PFSK-1 (cell line): ENCODE measurements at regions not wholly inside any gene's neighbourhood (a gene's known extent, or its start where the extent isn't known, plus 50 kb on each side); places are given as distances from the start of the nearest gene placed in this dataset.

Source experiments
- FOXP2 ChIP-seq: optimal IDR thresholded peaks from 2 replicates; pipeline ENCODE3; 2011; ENCODE audit warnings: borderline replicate concordance, control low read depth, inconsistent platforms; ENCODE audit not compliant: insufficient read depth; ENCODE audit errors: extremely low read length, extremely low read depth
- POLR2AphosphoS5 ChIP-seq: IDR thresholded peaks from 2 replicates; pipeline ENCODE4 v1.6.1; 2012; ENCODE audit warnings: low read depth, mild to moderate bottlenecking, control low read depth, low read length, moderate library complexity
- SIN3A ChIP-seq: IDR thresholded peaks from 2 replicates; pipeline ENCODE4 v1.6.1; 2012; ENCODE audit warnings: mild to moderate bottlenecking, low read length, moderate library complexity, borderline replicate concordance; ENCODE audit not compliant: insufficient read depth
- TAF1 ChIP-seq: IDR thresholded peaks from 2 replicates; pipeline ENCODE4 v1.6.1; 2012; ENCODE audit warnings: low read length, control low read depth, borderline replicate concordance; ENCODE audit not compliant: insufficient read depth
- TF ChIP-seq, protein P1 (sequence below), 2 experiments: IDR thresholded peaks; 2 replicates each; pipeline versions ENCODE4 v1.6.1 to v1.8.0; 2011 to 2012; ENCODE audit warnings: low read depth in 2 of 2, low read length in 2 of 2, control low read depth in 1 of 2, inconsistent platforms in 1 of 2, mild to moderate bottlenecking in 1 of 2, moderate library complexity in 1 of 2; ENCODE audit not compliant: insufficient read depth in 1 of 2

DNA sequence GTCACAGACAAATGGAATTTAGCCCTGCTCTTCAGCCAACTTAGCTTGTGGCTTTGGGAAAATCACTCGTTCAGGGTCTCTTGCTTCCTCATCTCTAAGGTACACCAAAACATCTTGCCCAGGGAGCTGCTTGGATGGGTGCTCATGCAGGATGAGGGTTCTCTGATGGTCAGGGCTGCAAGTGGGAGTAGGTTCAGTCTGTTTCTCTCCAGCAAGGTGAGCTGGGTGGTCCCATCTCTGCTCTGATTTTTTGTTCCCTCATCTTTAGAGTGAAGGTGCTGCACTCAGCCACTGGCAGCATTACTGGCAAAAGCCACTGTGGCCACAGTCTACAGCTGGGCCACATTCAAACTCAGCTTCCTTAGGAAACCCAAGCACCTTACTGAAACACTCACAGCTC, 149.9 kb upstream of the GPR26 start:
- no peak for TF ChIP-seq TAF1
- TF ChIP-seq, protein P1, sequence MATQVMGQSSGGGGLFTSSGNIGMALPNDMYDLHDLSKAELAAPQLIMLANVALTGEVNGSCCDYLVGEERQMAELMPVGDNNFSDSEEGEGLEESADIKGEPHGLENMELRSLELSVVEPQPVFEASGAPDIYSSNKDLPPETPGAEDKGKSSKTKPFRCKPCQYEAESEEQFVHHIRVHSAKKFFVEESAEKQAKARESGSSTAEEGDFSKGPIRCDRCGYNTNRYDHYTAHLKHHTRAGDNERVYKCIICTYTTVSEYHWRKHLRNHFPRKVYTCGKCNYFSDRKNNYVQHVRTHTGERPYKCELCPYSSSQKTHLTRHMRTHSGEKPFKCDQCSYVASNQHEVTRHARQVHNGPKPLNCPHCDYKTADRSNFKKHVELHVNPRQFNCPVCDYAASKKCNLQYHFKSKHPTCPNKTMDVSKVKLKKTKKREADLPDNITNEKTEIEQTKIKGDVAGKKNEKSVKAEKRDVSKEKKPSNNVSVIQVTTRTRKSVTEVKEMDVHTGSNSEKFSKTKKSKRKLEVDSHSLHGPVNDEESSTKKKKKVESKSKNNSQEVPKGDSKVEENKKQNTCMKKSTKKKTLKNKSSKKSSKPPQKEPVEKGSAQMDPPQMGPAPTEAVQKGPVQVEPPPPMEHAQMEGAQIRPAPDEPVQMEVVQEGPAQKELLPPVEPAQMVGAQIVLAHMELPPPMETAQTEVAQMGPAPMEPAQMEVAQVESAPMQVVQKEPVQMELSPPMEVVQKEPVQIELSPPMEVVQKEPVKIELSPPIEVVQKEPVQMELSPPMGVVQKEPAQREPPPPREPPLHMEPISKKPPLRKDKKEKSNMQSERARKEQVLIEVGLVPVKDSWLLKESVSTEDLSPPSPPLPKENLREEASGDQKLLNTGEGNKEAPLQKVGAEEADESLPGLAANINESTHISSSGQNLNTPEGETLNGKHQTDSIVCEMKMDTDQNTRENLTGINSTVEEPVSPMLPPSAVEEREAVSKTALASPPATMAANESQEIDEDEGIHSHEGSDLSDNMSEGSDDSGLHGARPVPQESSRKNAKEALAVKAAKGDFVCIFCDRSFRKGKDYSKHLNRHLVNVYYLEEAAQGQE (IDR thresholded peaks at IDR 0.05; ENCODE audit: insufficient read depth in 1 of 2, low read depth in 2 of 2, low read length in 2 of 2) = no peak
- no peak for TF ChIP-seq FOXP2
- TF ChIP-seq POLR2AphosphoS5 = no peak
- TF ChIP-seq SIN3A = no peak

DNA sequence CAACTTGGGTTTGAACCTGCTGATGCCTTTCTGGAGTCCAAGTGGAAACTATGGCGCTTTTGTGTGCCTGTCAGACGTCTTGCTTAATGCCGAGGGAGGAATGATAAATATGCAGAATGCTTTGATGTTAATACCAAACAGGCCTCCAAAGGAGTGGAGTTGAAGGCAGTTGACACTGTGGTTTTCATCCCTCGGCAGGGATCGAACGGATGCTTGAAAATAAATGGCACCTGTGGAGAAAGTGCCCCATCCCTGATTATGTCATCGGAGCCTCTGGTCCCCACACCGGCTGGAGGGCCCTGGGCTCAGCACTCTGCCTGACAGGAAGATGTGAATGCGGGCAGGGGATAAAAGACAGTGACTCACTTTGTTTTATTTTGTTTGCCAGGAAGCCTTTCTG, 148.7 kb upstream of the GPR26 start:
- TF ChIP-seq, protein P1 (IDR thresholded peaks at IDR 0.05; ENCODE audit: insufficient read depth in 1 of 2, low read depth in 2 of 2, low read length in 2 of 2) = no peak
- TF ChIP-seq TAF1 = no peak
- TF ChIP-seq FOXP2 = no peak
- no peak for TF ChIP-seq SIN3A
- no peak for TF ChIP-seq POLR2AphosphoS5

DNA sequence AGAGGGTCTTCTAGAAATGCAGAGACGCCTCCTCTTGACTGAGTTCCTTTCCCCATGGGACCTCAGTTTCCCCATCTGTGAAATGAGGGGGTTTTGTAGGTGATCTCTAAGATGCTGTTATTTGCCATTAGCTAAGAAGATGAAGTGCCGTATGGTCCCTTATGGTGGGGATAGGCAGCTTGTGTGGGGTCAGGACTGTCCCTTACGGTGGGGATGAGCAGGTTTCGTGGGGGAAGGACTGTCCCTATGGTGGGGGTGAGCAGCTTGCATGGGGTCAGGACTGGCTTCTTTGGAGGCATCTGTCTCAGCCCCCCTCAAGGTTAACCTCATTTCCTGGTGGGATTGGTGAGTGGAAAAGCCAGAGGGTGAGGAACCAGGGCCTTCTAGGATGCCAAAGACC, 148.3 kb upstream of the GPR26 start:
- TF ChIP-seq, protein P1 (IDR thresholded peaks at IDR 0.05; ENCODE audit: insufficient read depth in 1 of 2, low read depth in 2 of 2, low read length in 2 of 2) = no peak
- no peak for TF ChIP-seq POLR2AphosphoS5
- TF ChIP-seq SIN3A = no peak
- TF ChIP-seq FOXP2 = no peak
- TF ChIP-seq TAF1 = no peak

DNA sequence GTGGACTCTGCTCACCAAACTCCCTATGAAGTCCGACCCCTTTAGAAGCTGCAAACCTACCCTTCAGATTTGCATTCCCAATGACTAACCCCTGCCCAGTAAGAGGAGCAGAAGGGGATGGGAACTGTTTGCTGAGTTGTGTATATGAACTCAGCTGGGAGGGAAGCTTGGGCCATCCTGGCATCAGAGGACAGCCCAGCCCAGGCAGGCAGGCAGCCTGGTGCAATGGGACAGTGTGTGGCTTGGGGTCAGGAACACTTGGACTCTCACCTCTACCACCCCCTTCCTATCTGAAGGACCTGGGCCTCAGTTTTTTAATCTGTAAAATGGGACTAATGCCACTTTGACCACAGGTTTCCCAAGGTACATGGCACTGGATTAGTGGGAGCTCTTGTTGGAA, 147.4 kb upstream of the GPR26 start:
- TF ChIP-seq TAF1 (no peak), SIN3A (no peak)

DNA sequence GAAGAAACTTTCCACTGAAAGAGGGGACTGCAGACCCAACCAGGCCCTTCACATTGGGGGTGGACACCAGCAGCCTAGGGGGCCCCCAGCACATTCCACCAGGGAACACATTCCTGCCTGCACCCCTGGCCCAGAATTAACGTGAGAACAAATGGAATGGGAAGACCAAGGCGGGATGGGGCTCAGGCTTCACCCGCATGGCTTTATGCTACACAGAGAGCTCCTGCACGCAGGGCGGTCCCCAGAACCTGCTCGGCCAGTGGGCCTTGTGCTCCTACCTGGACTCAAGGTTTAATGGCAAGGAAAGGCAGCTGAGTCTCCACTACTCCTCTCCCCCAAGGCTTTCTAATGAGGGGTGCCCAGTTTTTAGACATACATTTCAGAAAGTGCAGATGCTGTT, 146.3 kb upstream of the GPR26 start:
- TF ChIP-seq TAF1 (no peak), POLR2AphosphoS5 (no peak), SIN3A (no peak), FOXP2 (no peak)
- TF ChIP-seq, protein P1 (IDR thresholded peaks at IDR 0.05; ENCODE audit: insufficient read depth in 1 of 2, low read depth in 2 of 2, low read length in 2 of 2) = no peak
